Neural cell (in vitro differentiated cells): ENCODE measurements at regions not wholly inside any gene's neighbourhood (a gene's known extent, or its start where the extent isn't known, plus 50 kb on each side); places are given as distances from the start of the nearest gene placed in this dataset.

Experiments used
- H2AFZ ChIP-seq: fragments of 200-600, 300-800 bp; sonication (generic), shearing (Covaris generic); 2 replicates; pipeline ENCODE4 v1.6.0; 2014; ENCODE audit warnings: low read depth, mild to moderate bottlenecking, antibody characterized with exemption, low read length, moderate library complexity
- H3F3A ChIP-seq: fragments of 200-600 bp; shearing (Covaris generic); 2 replicates; pipeline ENCODE4 v1.6.1; 2016; ENCODE audit warnings: mild to moderate bottlenecking, moderate library complexity, mixed read lengths, antibody characterized with exemption, low read length; ENCODE audit not compliant: insufficient read depth, poor library complexity, severe bottlenecking
- H3K27ac ChIP-seq: fragments of 200-600, 300-800 bp; sonication (generic), shearing (Covaris generic); 2 replicates; pipeline ENCODE4 v1.5.1; 2014; ENCODE audit warnings: mild to moderate bottlenecking, low read length, moderate library complexity
- H3K27me3 ChIP-seq: fragments of 300-800, 200-600 bp; sonication (generic), shearing (Covaris generic); 2 replicates; pipeline ENCODE4 v1.6.0; 2014; ENCODE audit warnings: mild to moderate bottlenecking, low read depth, low read length, moderate library complexity; ENCODE audit not compliant: insufficient read depth
- H3K36me3 ChIP-seq: fragments of 300-800, 200-600 bp; sonication (generic), shearing (Covaris generic); 2 replicates; pipeline ENCODE4 v1.5.1; 2014; ENCODE audit warnings: mild to moderate bottlenecking, antibody characterized with exemption, low read length, moderate library complexity; ENCODE audit not compliant: insufficient read depth
- H3K4me2 ChIP-seq: fragments of 300-800, 200-600 bp; sonication (generic), shearing (Covaris generic); 2 replicates; pipeline ENCODE4 v1.6.0; 2014; ENCODE audit warnings: mild to moderate bottlenecking, low read length
- H3K4me3 ChIP-seq: fragments of 300-800, 200-600 bp; sonication (generic), shearing (Covaris generic); 2 replicates; pipeline ENCODE4 v1.5.1; 2014; ENCODE audit warnings: mild to moderate bottlenecking, low read length, moderate library complexity
- H3K79me2 ChIP-seq: fragments of 200-600 bp; shearing (Covaris generic); replicated peaks from 2 replicates; pipeline ENCODE4 v1.6.0; 2014; ENCODE audit warnings: mild to moderate bottlenecking, low read length, moderate library complexity; ENCODE audit not compliant: insufficient read depth
- H3K9ac ChIP-seq: fragments of 300-800, 200-600 bp; sonication (generic), shearing (Covaris generic); 2 replicates; pipeline ENCODE4 v1.6.1; 2016; ENCODE audit warnings: mild to moderate bottlenecking, low read length, mixed read lengths
- H3K9me2 ChIP-seq: fragments of 200-600 bp; shearing (Covaris generic); 2 replicates; pipeline ENCODE4 v1.6.1; 2016; ENCODE audit warnings: mild to moderate bottlenecking, low read length, mixed read lengths; ENCODE audit not compliant: insufficient read depth
- H3K9me3 ChIP-seq: fragments of 200-600, 300-800 bp; sonication (generic), shearing (Covaris generic); 2 replicates; pipeline ENCODE4 v1.6.1; 2016; ENCODE audit warnings: mild to moderate bottlenecking, mixed run types, low read length, moderate library complexity, mixed read lengths
- H4K20me1 ChIP-seq: fragments of 200-600 bp; shearing (Covaris generic); 2 replicates; pipeline ENCODE4 v1.6.1; 2016; ENCODE audit warnings: mild to moderate bottlenecking, mixed run types; ENCODE audit not compliant: insufficient read depth
- CTCF ChIP-seq: fragments of 450-650 bp; IDR thresholded peaks from 2 replicates; pipeline ENCODE4 v1.5.1; 2014; ENCODE audit warnings: antibody characterized with exemption, mild to moderate bottlenecking, moderate library complexity; ENCODE audit not compliant: poor library complexity, severe bottlenecking
- EP300 ChIP-seq: fragments of 450-650 bp; conservative IDR thresholded peaks from 2 replicates; pipeline ENCODE4 v1.6.1; 2014; ENCODE audit warnings: antibody characterized with exemption, mild to moderate bottlenecking, moderate library complexity; ENCODE audit not compliant: poor library complexity, severe bottlenecking
- EZH2 ChIP-seq: fragments of 200-600, 300-800 bp; shearing (Covaris generic), sonication (generic); IDR thresholded peaks from 2 replicates; pipeline ENCODE4 v1.6.1; 2014; ENCODE audit warnings: antibody characterized with exemption, low read length, borderline replicate concordance, mild to moderate bottlenecking; ENCODE audit not compliant: insufficient read depth, poor library complexity, severe bottlenecking
- MXI1 ChIP-seq: fragments of 450-650 bp; conservative IDR thresholded peaks from 2 replicates; pipeline ENCODE4 v1.6.1; 2014; ENCODE audit warnings: antibody characterized with exemption, mild to moderate bottlenecking; ENCODE audit not compliant: poor library complexity, severe bottlenecking
- POLR2AphosphoS5 ChIP-seq: IDR thresholded peaks from 2 replicates; pipeline ENCODE4 v1.6.1; 2012
- RAD21 ChIP-seq: fragments of 450-650 bp; conservative IDR thresholded peaks from 2 replicates; pipeline ENCODE4 v1.6.1; 2014; ENCODE audit warnings: antibody characterized with exemption, mild to moderate bottlenecking, moderate library complexity
- REST ChIP-seq: IDR thresholded peaks from 2 replicates; pipeline ENCODE4 v1.6.1; 2012; ENCODE audit warnings: borderline replicate concordance
- SMC3 ChIP-seq: fragments of 450-650 bp; conservative IDR thresholded peaks from 2 replicates; pipeline ENCODE4 v1.6.1; 2014; ENCODE audit warnings: antibody characterized with exemption, mild to moderate bottlenecking, moderate library complexity; ENCODE audit not compliant: poor library complexity
- TAF1 ChIP-seq: IDR thresholded peaks from 2 replicates; pipeline ENCODE4 v1.6.1; 2012; ENCODE audit warnings: low read depth

- H3K27ac ChIP-seq = no peak overlapping the region
- no peaks in the 10 kb centered on the region for H3K9me2 ChIP-seq
- no peak for TF ChIP-seq EZH2
- no peak for TF ChIP-seq MXI1
- no peak for TF ChIP-seq POLR2AphosphoS5
- no peak for TF ChIP-seq RAD21
- no peak for TF ChIP-seq CTCF
- no peak for TF ChIP-seq TAF1
- no peak for TF ChIP-seq EP300
- no peak for TF ChIP-seq SMC3
- TF ChIP-seq REST = no peak
- H3K36me3 ChIP-seq = no peaks in the 10 kb centered on the region
- H3K4me2 ChIP-seq = no peak overlapping the region
- no peaks in the 10 kb centered on the region for H3K79me2 ChIP-seq
- no peaks in the 10 kb centered on the region for H4K20me1 ChIP-seq
- H3K9me3 ChIP-seq = no peaks in the 10 kb centered on the region
- H3K27me3 ChIP-seq = no peaks in the 10 kb centered on the region
- no peak overlapping the region for H2AFZ ChIP-seq
- no peak overlapping the region for H3K9ac ChIP-seq
- H3K4me3 ChIP-seq = no peak overlapping the region
- H3F3A ChIP-seq = no peaks in the 10 kb centered on the region
These were observed 243.9 kb downstream of the ETV1 start for GRCh38 chr7:13745530-13745929.

- no peaks in the 10 kb centered on the region for H3F3A ChIP-seq
- no peaks in the 10 kb centered on the region for H3K36me3 ChIP-seq
- no peaks in the 10 kb centered on the region for H3K9me3 ChIP-seq
- no peak overlapping the region for H3K27ac ChIP-seq
- no peaks in the 10 kb centered on the region for H3K79me2 ChIP-seq
- H3K27me3 ChIP-seq = no peaks in the 10 kb centered on the region
- no peak overlapping the region for H3K4me2 ChIP-seq
- TF ChIP-seq SMC3 (no peak), CTCF (no peak), TAF1 (no peak), EP300 (no peak), REST (no peak), POLR2AphosphoS5 (no peak), MXI1 (no peak), RAD21 (no peak), EZH2 (no peak)
- H3K4me3 ChIP-seq = peak overlapping the region; percentile 10
- H4K20me1 ChIP-seq = no peaks in the 10 kb centered on the region
- H3K9ac ChIP-seq = no peak overlapping the region
- H2AFZ ChIP-seq = no peak overlapping the region
- no peaks in the 10 kb centered on the region for H3K9me2 ChIP-seq
These were observed 240.5 kb downstream of the ETV1 start for GRCh38 chr7:13748998-13749397.
